ENCODE measurements at regions not wholly inside any gene's neighbourhood (a gene's known extent, or its start where the extent isn't known, plus 50 kb on each side); places are given as distances from the start of the nearest gene placed in this dataset.

DNA sequence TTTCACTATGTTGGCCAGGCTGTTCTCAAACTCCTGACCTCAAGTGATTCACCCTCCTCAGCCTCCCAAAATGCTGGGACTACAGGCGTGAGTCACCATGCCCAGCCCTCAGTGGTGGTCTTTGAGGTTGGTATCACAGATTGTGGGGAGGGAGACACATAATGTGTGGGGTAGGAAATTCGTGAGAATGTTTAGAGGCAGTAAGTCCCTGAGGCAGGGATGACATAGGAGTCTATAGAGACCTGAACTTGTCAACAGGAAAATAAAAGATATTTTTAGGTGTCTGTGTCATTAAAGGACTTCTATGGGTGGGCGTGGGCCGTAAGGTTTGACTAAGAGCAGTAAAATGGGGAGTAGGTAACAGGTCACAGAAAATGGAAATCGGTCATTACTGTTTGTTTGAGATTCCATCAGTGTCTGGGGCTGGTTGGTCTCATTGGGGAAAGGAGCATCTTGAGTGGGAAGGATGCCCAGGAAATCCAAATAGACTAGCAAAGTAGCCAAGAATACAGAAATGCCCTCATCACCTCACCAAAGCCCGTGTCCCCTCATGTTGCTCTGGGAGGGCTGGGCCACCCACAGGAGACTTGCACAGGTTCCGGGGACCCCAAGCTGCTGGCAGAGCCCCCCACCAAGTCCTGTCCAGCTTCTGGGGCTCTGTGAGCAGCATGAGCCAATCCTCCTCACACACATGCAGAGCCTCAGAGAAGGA is 63.6 kb upstream of the BCL2L14 start:
- TF ChIP-seq, protein P1, sequence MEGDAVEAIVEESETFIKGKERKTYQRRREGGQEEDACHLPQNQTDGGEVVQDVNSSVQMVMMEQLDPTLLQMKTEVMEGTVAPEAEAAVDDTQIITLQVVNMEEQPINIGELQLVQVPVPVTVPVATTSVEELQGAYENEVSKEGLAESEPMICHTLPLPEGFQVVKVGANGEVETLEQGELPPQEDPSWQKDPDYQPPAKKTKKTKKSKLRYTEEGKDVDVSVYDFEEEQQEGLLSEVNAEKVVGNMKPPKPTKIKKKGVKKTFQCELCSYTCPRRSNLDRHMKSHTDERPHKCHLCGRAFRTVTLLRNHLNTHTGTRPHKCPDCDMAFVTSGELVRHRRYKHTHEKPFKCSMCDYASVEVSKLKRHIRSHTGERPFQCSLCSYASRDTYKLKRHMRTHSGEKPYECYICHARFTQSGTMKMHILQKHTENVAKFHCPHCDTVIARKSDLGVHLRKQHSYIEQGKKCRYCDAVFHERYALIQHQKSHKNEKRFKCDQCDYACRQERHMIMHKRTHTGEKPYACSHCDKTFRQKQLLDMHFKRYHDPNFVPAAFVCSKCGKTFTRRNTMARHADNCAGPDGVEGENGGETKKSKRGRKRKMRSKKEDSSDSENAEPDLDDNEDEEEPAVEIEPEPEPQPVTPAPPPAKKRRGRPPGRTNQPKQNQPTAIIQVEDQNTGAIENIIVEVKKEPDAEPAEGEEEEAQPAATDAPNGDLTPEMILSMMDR (IDR thresholded peaks at IDR 0.05) = no peak
- TF ChIP-seq POLR2A (IDR thresholded peaks at IDR 0.05) = no peak

All from lower leg skin (tissue), 3 donors.